GM23248 (cell line): ENCODE measurements at regions not wholly inside any gene's neighbourhood (a gene's known extent, or its start where the extent isn't known, plus 50 kb on each side); places are given as distances from the start of the nearest gene placed in this dataset.
"Not testable (repeated sequence)": the region's sequence is repeated elsewhere in the genome, so short reads cannot be mapped to it uniquely, and the experiment has no call there.

Source experiments
- DNase-seq: peaks from one replicate; pipeline ENCODE4 v3.0.0-alpha.2; 2015
- H2AFZ ChIP-seq: fragments of 200-600 bp; sonication (generic); 2 replicates; pipeline ENCODE4 v1.6.1; 2016; ENCODE audit warnings: antibody characterized with exemption
- H3F3A ChIP-seq: fragments of 200-600 bp; sonication (generic); 2 replicates; pipeline ENCODE4 v1.6.1; 2016; ENCODE audit warnings: mild to moderate bottlenecking, antibody characterized with exemption, mixed run types; ENCODE audit not compliant: insufficient read depth
- H3K27ac ChIP-seq: fragments of 200-600 bp; sonication (generic); 2 replicates; pipeline ENCODE4 v1.5.1; 2016; ENCODE audit warnings: mild to moderate bottlenecking
- H3K27me3 ChIP-seq: fragments of 200-600 bp; sonication (generic); replicated peaks from 2 replicates; pipeline ENCODE4 v1.6.1; 2016; ENCODE audit warnings: mild to moderate bottlenecking; ENCODE audit not compliant: insufficient read depth
- H3K36me3 ChIP-seq: fragments of 200-600 bp; sonication (generic); 2 replicates; pipeline ENCODE4 v1.6.1; 2016; ENCODE audit warnings: low read depth, mild to moderate bottlenecking
- H3K4me1 ChIP-seq: fragments of 200-600 bp; sonication (generic); 2 replicates; pipeline ENCODE4 v1.6.1; 2016; ENCODE audit warnings: mild to moderate bottlenecking; ENCODE audit not compliant: insufficient read depth
- H3K4me2 ChIP-seq: fragments of 200-600 bp; sonication (generic); one replicate; pipeline ENCODE4 v1.6.1; 2016; ENCODE audit warnings: mild to moderate bottlenecking; ENCODE audit not compliant: unreplicated experiment
- H3K4me3 ChIP-seq: fragments of 200-600 bp; sonication (generic); 2 replicates; pipeline ENCODE4 v1.5.1; 2016; ENCODE audit warnings: mild to moderate bottlenecking
- H3K79me2 ChIP-seq: fragments of 200-600 bp; sonication (generic); 2 replicates; pipeline ENCODE4 v1.6.1; 2016; ENCODE audit warnings: mild to moderate bottlenecking; ENCODE audit not compliant: insufficient read depth
- H3K9ac ChIP-seq: fragments of 200-600 bp; sonication (generic); 2 replicates; pipeline ENCODE4 v1.6.1; 2016; ENCODE audit warnings: mild to moderate bottlenecking
- H3K9me2 ChIP-seq: fragments of 200-600 bp; sonication (generic); 2 replicates; pipeline ENCODE4 v1.6.1; 2016; ENCODE audit warnings: mixed run types, mild to moderate bottlenecking, moderate library complexity; ENCODE audit not compliant: insufficient read depth
- H3K9me3 ChIP-seq: fragments of 200-600 bp; sonication (generic); one replicate; pipeline ENCODE4 v1.6.1; 2017; ENCODE audit warnings: low read depth
- H4K20me1 ChIP-seq: fragments of 200-600 bp; sonication (generic); 2 replicates; pipeline ENCODE4 v1.6.0; 2016; ENCODE audit not compliant: insufficient read depth
- EZH2 ChIP-seq: fragments of 200-600 bp; sonication (generic); IDR thresholded peaks from 2 replicates; pipeline ENCODE4 v1.6.1; 2018; ENCODE audit warnings: antibody characterized with exemption, mild to moderate bottlenecking; ENCODE audit not compliant: insufficient read depth, poor library complexity, severe bottlenecking
- EZH2phosphoT487 ChIP-seq: fragments of 200-600 bp; sonication (generic); IDR thresholded peaks from 2 replicates; pipeline ENCODE4 v1.6.1; 2018; ENCODE audit warnings: antibody characterized with exemption, moderate library complexity, mild to moderate bottlenecking, low read depth; ENCODE audit not compliant: insufficient read depth
- WGBS, 2 experiments: methylation state at CpG; one replicate each; pipeline ENCODE4 v1.1.6; 2015 to 2017; ENCODE audit warnings: low lambda C conversion rate in 2 of 2, low coverage in 1 of 2; ENCODE audit errors: missing lambda C conversion rate in 2 of 2; 5-methylcytosine and 5-hydroxymethylcytosine counted together
- in situ Hi-C: fragments of 300-500 bp; cut with MboI; formaldehyde crosslinking; loops from 2 replicates; pipeline ENCODE4 v1.15.0; 2020

DNA sequence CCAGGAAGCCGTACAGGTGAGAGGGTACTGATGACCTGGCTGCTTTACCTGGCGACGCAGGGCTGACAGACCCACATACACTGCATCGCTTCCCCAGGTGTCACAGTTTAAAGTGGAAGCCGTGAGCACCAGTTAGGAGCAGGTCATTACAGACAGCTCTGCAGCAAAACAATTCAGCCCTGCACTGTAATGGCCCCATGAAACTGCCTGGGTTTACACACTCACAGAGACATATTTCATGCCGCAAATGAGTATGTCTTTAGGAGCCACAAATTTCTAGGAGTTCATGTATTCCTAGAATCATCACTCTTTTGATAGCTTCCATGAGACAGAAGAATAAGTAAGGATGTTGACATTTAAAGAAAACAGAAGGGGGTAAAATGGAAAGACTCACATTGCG, 723.1 kb downstream of the MATN1 start:
- no peaks in the 10 kb centered on the region for H3K36me3 ChIP-seq
- no peak overlapping the region for H3K4me3 ChIP-seq
- no peaks in the 10 kb centered on the region for H3F3A ChIP-seq
- no peaks in the 10 kb centered on the region for H3K9me2 ChIP-seq
- no peaks in the 10 kb centered on the region for H3K9me3 ChIP-seq
- no peaks in the 10 kb centered on the region for H3K27me3 ChIP-seq
- H3K4me1 ChIP-seq = no peaks in the 10 kb centered on the region
- DNase-seq = no peak
- TF ChIP-seq EZH2 (no peak), EZH2phosphoT487 (no peak)
- no peak overlapping the region for H3K9ac ChIP-seq
- H3K79me2 ChIP-seq = no peaks in the 10 kb centered on the region
- no peak overlapping the region for H2AFZ ChIP-seq
- no peaks in the 10 kb centered on the region for H4K20me1 ChIP-seq
- H3K4me2 ChIP-seq = no peak overlapping the region
- in situ Hi-C loops = no loop called here
- 66 to 71% methylated on average over 7 of the region's 7 CpGs for WGBS, 2 experiments
- H3K27ac ChIP-seq = no peak overlapping the region

DNA sequence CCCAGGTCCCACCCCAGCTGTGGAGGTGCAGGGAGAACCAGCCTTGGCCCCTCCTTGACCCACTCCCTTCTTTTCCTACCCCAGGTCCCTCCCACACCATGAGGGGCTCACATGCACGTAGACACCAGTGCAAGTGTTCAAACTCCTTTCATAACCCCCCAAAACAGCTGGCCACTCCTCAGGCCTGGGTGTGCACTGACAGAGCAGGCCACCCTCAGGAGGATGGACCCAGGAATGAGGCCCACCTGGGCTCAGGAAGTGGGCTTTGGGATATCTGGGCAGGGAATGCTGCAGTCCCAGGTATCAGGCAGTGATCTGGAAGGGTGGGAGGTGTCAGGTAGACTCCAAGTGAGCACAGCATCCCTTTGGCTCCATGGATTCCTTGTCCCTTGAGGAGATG, 723.8 kb downstream of the MATN1 start:
- no peaks in the 10 kb centered on the region for H4K20me1 ChIP-seq
- 0 to 39% methylated on average over 1 of the region's 1 CpG for WGBS, 2 experiments
- TF ChIP-seq EZH2phosphoT487 (no peak), EZH2 (no peak)
- H3K79me2 ChIP-seq = no peaks in the 10 kb centered on the region
- H3K36me3 ChIP-seq = no peaks in the 10 kb centered on the region
- no peaks in the 10 kb centered on the region for H3K27me3 ChIP-seq
- in situ Hi-C loops = no loop called here
- no peak overlapping the region for H3K27ac ChIP-seq
- H3K9ac ChIP-seq = no peak overlapping the region
- DNase-seq = no peak
- no peaks in the 10 kb centered on the region for H3K4me1 ChIP-seq
- no peaks in the 10 kb centered on the region for H3F3A ChIP-seq
- H3K9me2 ChIP-seq = no peaks in the 10 kb centered on the region
- H3K4me2 ChIP-seq = no peak overlapping the region
- H3K4me3 ChIP-seq = no peak overlapping the region
- H3K9me3 ChIP-seq = no peaks in the 10 kb centered on the region
- H2AFZ ChIP-seq = no peak overlapping the region

DNA sequence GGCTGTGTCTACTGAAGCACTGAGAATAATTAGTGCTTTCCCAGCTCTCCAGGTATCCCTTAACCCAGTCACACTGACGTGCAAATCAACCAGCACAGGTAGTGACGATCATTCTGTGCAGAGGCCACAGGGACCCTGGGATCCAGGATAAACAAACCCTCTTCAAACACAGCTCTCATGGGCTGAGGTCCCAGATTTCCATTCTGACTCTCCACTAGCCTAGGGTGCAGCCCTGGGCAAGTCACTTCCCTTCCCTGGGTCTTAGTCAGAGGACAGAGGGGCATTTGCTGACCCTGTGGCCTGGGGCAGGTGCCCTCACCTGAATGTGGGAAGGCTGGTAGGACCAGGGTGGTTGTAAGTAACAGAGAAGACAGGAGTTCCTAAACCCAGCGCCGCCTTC, 724.7 kb downstream of the MATN1 start:
- no peaks in the 10 kb centered on the region for H3K9me3 ChIP-seq
- in situ Hi-C loops = no loop called here
- H3K4me2 ChIP-seq = no peak overlapping the region
- no peaks in the 10 kb centered on the region for H3K79me2 ChIP-seq
- H3F3A ChIP-seq = no peaks in the 10 kb centered on the region
- no peaks in the 10 kb centered on the region for H3K4me1 ChIP-seq
- no peaks in the 10 kb centered on the region for H3K9me2 ChIP-seq
- no peak for DNase-seq
- no peaks in the 10 kb centered on the region for H3K36me3 ChIP-seq
- 19 to 32% methylated on average over 4 of the region's 4 CpGs for WGBS, 2 experiments
- H3K4me3 ChIP-seq = no peak overlapping the region
- TF ChIP-seq EZH2phosphoT487 (no peak), EZH2 (no peak)
- H3K27me3 ChIP-seq = no peaks in the 10 kb centered on the region
- no peak overlapping the region for H3K9ac ChIP-seq
- H2AFZ ChIP-seq = no peak overlapping the region
- no peaks in the 10 kb centered on the region for H4K20me1 ChIP-seq
- no peak overlapping the region for H3K27ac ChIP-seq

DNA sequence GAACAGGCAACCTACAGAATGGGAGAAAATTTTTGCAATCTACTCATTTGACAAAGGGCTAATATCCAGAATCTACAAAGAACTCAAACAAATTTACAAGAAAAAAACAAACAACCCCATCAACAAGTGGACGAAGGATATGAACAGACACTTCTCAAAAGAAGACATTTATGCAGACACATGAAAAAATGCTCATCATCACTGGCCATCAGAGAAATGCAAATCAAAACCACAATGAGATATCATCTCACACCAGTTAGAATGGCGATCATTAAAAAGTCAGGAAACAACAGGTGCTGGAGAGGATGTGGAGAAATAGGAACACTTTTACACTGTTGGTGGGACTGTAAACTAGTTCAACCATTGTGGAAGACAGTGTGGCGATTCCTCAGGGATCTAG, 725.6 kb downstream of the MATN1 start:
- H3K9me3 ChIP-seq, H3K9me2 ChIP-seq, H3K4me2 ChIP-seq, DNase-seq, H3K79me2 ChIP-seq, H3K4me3 ChIP-seq, H3K36me3 ChIP-seq, H2AFZ ChIP-seq, H3K27ac ChIP-seq, in situ Hi-C loops, H4K20me1 ChIP-seq, H3K4me1 ChIP-seq, H3K27me3 ChIP-seq, H3F3A ChIP-seq, H3K9ac ChIP-seq: not testable (repeated sequence)
- 23 to 53% methylated on average over 2 to 3 of the region's 3 CpGs for WGBS, 2 experiments

DNA sequence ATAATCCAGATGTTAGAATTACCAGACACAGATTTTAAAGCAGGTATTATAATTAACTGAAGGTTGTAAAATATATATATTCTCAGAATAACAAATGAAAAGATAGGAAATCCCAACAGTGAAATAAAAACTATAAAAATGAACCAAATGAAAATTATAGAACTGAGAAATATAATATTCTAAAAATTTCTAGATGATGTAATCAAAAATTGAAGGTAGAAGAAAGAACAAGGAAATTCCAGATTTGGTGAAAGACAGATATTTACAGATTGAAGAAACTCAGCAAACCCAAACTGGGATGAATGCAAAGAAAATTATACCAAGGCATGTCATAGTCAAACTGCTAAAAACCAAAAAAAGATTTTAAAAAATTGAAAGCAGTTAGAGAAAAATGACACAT, 729.4 kb downstream of the MATN1 start:
- H3K4me1 ChIP-seq = no peaks in the 10 kb centered on the region
- no peaks in the 10 kb centered on the region for H3K9me3 ChIP-seq
- H3K9me2 ChIP-seq = no peaks in the 10 kb centered on the region
- H3K9ac ChIP-seq = no peak overlapping the region
- no peaks in the 10 kb centered on the region for H3K27me3 ChIP-seq
- H3K79me2 ChIP-seq = no peaks in the 10 kb centered on the region
- no peak for TF ChIP-seq EZH2
- TF ChIP-seq EZH2phosphoT487 = no peak
- H4K20me1 ChIP-seq = no peaks in the 10 kb centered on the region
- no peak overlapping the region for H3K4me2 ChIP-seq
- in situ Hi-C loops = no loop called here
- no peak overlapping the region for H3K27ac ChIP-seq
- no peak overlapping the region for H3K4me3 ChIP-seq
- no peaks in the 10 kb centered on the region for H3F3A ChIP-seq
- no peaks in the 10 kb centered on the region for H3K36me3 ChIP-seq
- no peak overlapping the region for H2AFZ ChIP-seq
- DNase-seq = no peak
